ENCODE measurements at regions not wholly inside any gene's neighbourhood (a gene's known extent, or its start where the extent isn't known, plus 50 kb on each side); places are given as distances from the start of the nearest gene placed in this dataset.

GRCh38 chr9:96025995-96026602, 150.6 kb downstream of the ERCC6L2 start:
- Histone ChIP-seq H3F3A (ENCODE audit: control insufficient read depth, insufficient read depth) (no peaks in the 10 kb centered on the region), H3K4me3 (ENCODE audit: low read length) (no peak overlapping the region), H3K36me3 (ENCODE audit: control insufficient read depth, low read length) (no peaks in the 10 kb centered on the region), H3K4me1 (ENCODE audit: control insufficient read depth, low read length) (no peaks in the 10 kb centered on the region), H3K9me2 (replicated peaks; ENCODE audit: control insufficient read depth, low read length) (no peaks in the 10 kb centered on the region), H3K27ac (ENCODE audit: low read depth, low read length) (no peak overlapping the region), H3K4me2 (ENCODE audit: low read length) (no peak overlapping the region), H3K79me2 (ENCODE audit: control insufficient read depth, low read length) (no peaks in the 10 kb centered on the region), H4K20me1 (ENCODE audit: control insufficient read depth, insufficient read depth, low read depth, low read length) (no peaks in the 10 kb centered on the region), H3K27me3 (ENCODE audit: control insufficient read depth, low read length) (peaks cover 31% of the 10 kb centered on the region), H3K9me3 (ENCODE audit: control insufficient read depth, insufficient read depth, low read length) (no peaks in the 10 kb centered on the region)
- TF ChIP-seq EZH2phosphoT487 (IDR thresholded peaks at IDR 0.05; ENCODE audit: borderline replicate concordance, low read length) (no peak), CTCF (IDR thresholded peaks at IDR 0.05; ENCODE audit: low read depth, low read length, poor library complexity, severe bottlenecking) (peak; percentile 22)

GRCh38 chr9:96023486-96023885, 148.0 kb downstream of the ERCC6L2 start:
- H3K4me2 ChIP-seq (ENCODE audit: low read length): no peak overlapping the region
- H4K20me1 ChIP-seq (ENCODE audit: control insufficient read depth, insufficient read depth, low read depth, low read length): no peaks in the 10 kb centered on the region
- no peaks in the 10 kb centered on the region for H3K9me3 ChIP-seq (ENCODE audit: control insufficient read depth, insufficient read depth, low read length)
- no peak overlapping the region for H3K27ac ChIP-seq (ENCODE audit: low read depth, low read length)
- no peaks in the 10 kb centered on the region for H3K9me2 ChIP-seq (replicated peaks; ENCODE audit: control insufficient read depth, low read length)
- TF ChIP-seq EZH2phosphoT487 (IDR thresholded peaks at IDR 0.05; ENCODE audit: borderline replicate concordance, low read length): no peak
- no peak for TF ChIP-seq CTCF (IDR thresholded peaks at IDR 0.05; ENCODE audit: low read depth, low read length, poor library complexity, severe bottlenecking)
- no peaks in the 10 kb centered on the region for H3F3A ChIP-seq (ENCODE audit: control insufficient read depth, insufficient read depth)
- H3K4me3 ChIP-seq (ENCODE audit: low read length): no peak overlapping the region
- H3K4me1 ChIP-seq (ENCODE audit: control insufficient read depth, low read length): no peaks in the 10 kb centered on the region; the same call in 1 of the 2 replicates
- H3K27me3 ChIP-seq (ENCODE audit: control insufficient read depth, low read length): peaks cover 41% of the 10 kb centered on the region
- no peaks in the 10 kb centered on the region for H3K79me2 ChIP-seq (ENCODE audit: control insufficient read depth, low read length)
- H3K36me3 ChIP-seq (ENCODE audit: control insufficient read depth, low read length): no peaks in the 10 kb centered on the region

GRCh38 chr9:96022445-96023051, 147.1 kb downstream of the ERCC6L2 start:
- no peaks in the 10 kb centered on the region for H3K36me3 ChIP-seq (ENCODE audit: control insufficient read depth, low read length)
- H3K9me2 ChIP-seq (replicated peaks; ENCODE audit: control insufficient read depth, low read length): no peaks in the 10 kb centered on the region
- no peak overlapping the region for H3K27ac ChIP-seq (ENCODE audit: low read depth, low read length)
- no peaks in the 10 kb centered on the region for H4K20me1 ChIP-seq (ENCODE audit: control insufficient read depth, insufficient read depth, low read depth, low read length)
- H3K79me2 ChIP-seq (ENCODE audit: control insufficient read depth, low read length): no peaks in the 10 kb centered on the region
- peaks cover 41% of the 10 kb centered on the region for H3K27me3 ChIP-seq (ENCODE audit: control insufficient read depth, low read length)
- TF ChIP-seq EZH2phosphoT487 (IDR thresholded peaks at IDR 0.05; ENCODE audit: borderline replicate concordance, low read length) (no peak), CTCF (IDR thresholded peaks at IDR 0.05; ENCODE audit: low read depth, low read length, poor library complexity, severe bottlenecking) (no peak)
- no peaks in the 10 kb centered on the region for H3K9me3 ChIP-seq (ENCODE audit: control insufficient read depth, insufficient read depth, low read length)
- H3F3A ChIP-seq (ENCODE audit: control insufficient read depth, insufficient read depth): no peaks in the 10 kb centered on the region
- H3K4me2 ChIP-seq (ENCODE audit: low read length): no peak overlapping the region
- H3K4me1 ChIP-seq (ENCODE audit: control insufficient read depth, low read length): no peaks in the 10 kb centered on the region; the same call in 1 of the 2 replicates
- H3K4me3 ChIP-seq (ENCODE audit: low read length): no peak overlapping the region

Measured in DOHH2 (cell line).